ENCODE measurements at regions not wholly inside any gene's neighbourhood (a gene's known extent, or its start where the extent isn't known, plus 50 kb on each side); places are given as distances from the start of the nearest gene placed in this dataset.

GRCh38 chr3:159657629-159658028, 331.0 kb upstream of the IL12A start:
- no peak for TF ChIP-seq CTCF (IDR thresholded peaks at IDR 0.05; ENCODE audit: insufficient read depth, low read length)
- no peak overlapping the region for H3K4me3 ChIP-seq (ENCODE audit: low read depth, low read length)
- DNase-seq (ENCODE audit: low read depth), result no peak

- TF ChIP-seq CTCF (IDR thresholded peaks at IDR 0.05; ENCODE audit: insufficient read depth, low read length), result no peak
- no peak for DNase-seq (ENCODE audit: low read depth)
- no peak overlapping the region for H3K4me3 ChIP-seq (ENCODE audit: low read depth, low read length)
These were observed 328.3 kb upstream of the IL12A start for GRCh38 chr3:159660326-159660725.

- no peak for DNase-seq (ENCODE audit: low read depth)
- TF ChIP-seq CTCF (IDR thresholded peaks at IDR 0.05; ENCODE audit: insufficient read depth, low read length), result no peak
- H3K4me3 ChIP-seq (ENCODE audit: low read depth, low read length), result no peak overlapping the region
These were observed 327.7 kb upstream of the IL12A start for GRCh38 chr3:159660901-159661300.

- DNase-seq (ENCODE audit: low read depth), result no peak
- no peak for TF ChIP-seq CTCF (IDR thresholded peaks at IDR 0.05; ENCODE audit: insufficient read depth, low read length)
- no peak overlapping the region for H3K4me3 ChIP-seq (ENCODE audit: low read depth, low read length)
These were observed 326.1 kb upstream of the IL12A start for GRCh38 chr3:159662549-159662948.

- no peak for DNase-seq (ENCODE audit: low read depth)
- H3K4me3 ChIP-seq (ENCODE audit: low read depth, low read length), result no peak overlapping the region
- TF ChIP-seq CTCF (IDR thresholded peaks at IDR 0.05; ENCODE audit: insufficient read depth, low read length), result no peak
These were observed 324.6 kb upstream of the IL12A start for GRCh38 chr3:159664006-159664405.

GRCh38 chr3:159664653-159665052, 324.0 kb upstream of the IL12A start:
- TF ChIP-seq CTCF (IDR thresholded peaks at IDR 0.05; ENCODE audit: insufficient read depth, low read length), result no peak
- no peak for DNase-seq (ENCODE audit: low read depth)

GRCh38 chr3:159667261-159667660, 321.4 kb upstream of the IL12A start:
- DNase-seq (ENCODE audit: low read depth), result no peak
- no peak overlapping the region for H3K4me3 ChIP-seq (ENCODE audit: low read depth, low read length)
- TF ChIP-seq CTCF (IDR thresholded peaks at IDR 0.05; ENCODE audit: insufficient read depth, low read length), result no peak

More at GRCh38 chr3:159664653-159665052, 324.0 kb upstream of the IL12A start:
- no peak overlapping the region for H3K4me3 ChIP-seq (ENCODE audit: low read depth, low read length)
